IMR-90 (cell line): ENCODE measurements at regions not wholly inside any gene's neighbourhood (a gene's known extent, or its start where the extent isn't known, plus 50 kb on each side); places are given as distances from the start of the nearest gene placed in this dataset.
A peak's percentile ranks its signal among the peaks of the same experiment; 100 is the strongest.

ENCODE experiments used
- ATAC-seq: fragments of 200-7000 bp; cut with Tn5 transposase; 2 replicates; pipeline ENCODE4 v1.9.1; 2020; ENCODE audit warnings: low read depth, mild to moderate bottlenecking, moderate library complexity
- BruUV-seq: library from RNA; stranded (reverse); fragments of 400-500 nt; replicated peaks from 2 replicates; lab custom pipeline; 2021; lab: Mats Ljungman, UMichigan
- CTCF ChIA-PET: fragments of 300-600 bp; formaldehyde crosslinking; extraction: SDS; loops from one replicate; lab custom pipeline; 2021; ENCODE audit warnings: antibody characterized with exemption; lab: Yijun Ruan, JAX
- POLR2A ChIA-PET: fragments of 300-600 bp; sonication (Branson Sonifier 250); formaldehyde crosslinking; loops from one replicate; lab custom pipeline; 2022; ENCODE audit warnings: antibody characterized with exemption; ENCODE audit not compliant: unreplicated experiment; lab: Charles Lee
- DNase-seq: peaks from one replicate; pipeline ENCODE4 v3.0.0; 2013
- H2AFZ ChIP-seq: replicated peaks from 2 replicates; pipeline ENCODE3; 2013; ENCODE audit warnings: low read length, mild to moderate bottlenecking; ENCODE audit not compliant: poor library complexity
- H2AK5ac ChIP-seq: 2 replicates; pipeline ENCODE4 v1.6.1; 2013; ENCODE audit warnings: low read depth, low read length, inconsistent platforms
- H2AK9ac ChIP-seq: replicated peaks from 2 replicates; pipeline ENCODE3; 2013; ENCODE audit warnings: mild to moderate bottlenecking, low read depth, low read length, moderate library complexity; ENCODE audit not compliant: poor library complexity
- H2BK120ac ChIP-seq: 2 replicates; pipeline ENCODE4 v1.6.1; 2013; ENCODE audit warnings: low read depth, low read length, inconsistent platforms
- H2BK15ac ChIP-seq: 3 replicates; pipeline ENCODE4 v1.6.1; 2013; ENCODE audit warnings: low read depth, low read length, inconsistent platforms
- H2BK20ac ChIP-seq: 2 replicates; pipeline ENCODE4 v1.6.1; 2013; ENCODE audit warnings: low read depth, mild to moderate bottlenecking, inconsistent platforms, low read length, moderate library complexity
- H2BK5ac ChIP-seq: 2 replicates; pipeline ENCODE4 v1.6.1; 2013; ENCODE audit warnings: mild to moderate bottlenecking, low read depth, low read length, inconsistent platforms; ENCODE audit not compliant: poor library complexity, severe bottlenecking
- H3K14ac ChIP-seq: replicated peaks from 2 replicates; pipeline ENCODE4 v1.6.1; 2013; ENCODE audit warnings: low read depth, low read length, inconsistent platforms
- H3K18ac ChIP-seq: 2 replicates; pipeline ENCODE4 v1.6.1; 2013; ENCODE audit warnings: low read depth, low read length, control low read depth
- H3K23ac ChIP-seq: 2 replicates; pipeline ENCODE4 v1.6.1; 2013; ENCODE audit warnings: low read depth, low read length, inconsistent platforms
- H3K27ac ChIP-seq: 2 replicates; pipeline ENCODE4 v1.5.1; 2013; ENCODE audit warnings: mild to moderate bottlenecking, control low read depth, low read length; ENCODE audit not compliant: insufficient read depth
- H3K27me3 ChIP-seq: 2 replicates; pipeline ENCODE4 v1.6.1; 2013; ENCODE audit warnings: low read length; ENCODE audit not compliant: control insufficient read depth, insufficient read depth
- H3K36me3 ChIP-seq: 2 replicates; pipeline ENCODE4 v1.6.1; 2013; ENCODE audit warnings: low read length, mixed read lengths; ENCODE audit not compliant: control insufficient read depth, insufficient read depth
- H3K4ac ChIP-seq: 2 replicates; pipeline ENCODE4 v1.6.1; 2013; ENCODE audit warnings: low read depth, low read length, inconsistent platforms
- H3K4me1 ChIP-seq: 2 replicates; pipeline ENCODE4 v1.6.1; 2013; ENCODE audit warnings: low read length, mixed read lengths; ENCODE audit not compliant: control insufficient read depth, insufficient read depth
- H3K4me2 ChIP-seq: 2 replicates; pipeline ENCODE4 v1.6.1; 2013; ENCODE audit warnings: low read depth, mild to moderate bottlenecking, control low read depth, low read length, moderate library complexity
- H3K4me3 ChIP-seq: 2 replicates; pipeline ENCODE4 v1.5.1; 2013; ENCODE audit warnings: low read depth, mild to moderate bottlenecking, control low read depth, low read length, moderate library complexity; ENCODE audit not compliant: insufficient read depth
- H3K56ac ChIP-seq: 2 replicates; pipeline ENCODE4 v1.6.1; 2013; ENCODE audit warnings: low read length, inconsistent platforms; ENCODE audit not compliant: insufficient read depth; ENCODE audit errors: extremely low read depth
- H3K79me1 ChIP-seq, 2 experiments: 2 replicates each; pipeline ENCODE4 v1.6.1; 2013; ENCODE audit warnings: low read length in 2 of 2, inconsistent platforms in 1 of 2, low read depth in 1 of 2
- H3K9ac ChIP-seq: 2 replicates; pipeline ENCODE4 v1.6.1; 2013; ENCODE audit warnings: low read depth, low read length, control low read depth
- H3K9me1 ChIP-seq: 2 replicates; pipeline ENCODE4 v1.6.1; 2013; ENCODE audit warnings: low read length, inconsistent platforms; ENCODE audit not compliant: insufficient read depth
- H3K9me3 ChIP-seq: 2 replicates; pipeline ENCODE4 v1.6.1; 2013; ENCODE audit warnings: low read length; ENCODE audit not compliant: control insufficient read depth, insufficient read depth
- H4K20me1 ChIP-seq: 2 replicates; pipeline ENCODE4 v1.6.1; 2013; ENCODE audit warnings: low read length, inconsistent platforms; ENCODE audit not compliant: insufficient read depth
- H4K5ac ChIP-seq: 2 replicates; pipeline ENCODE4 v1.6.1; 2013; ENCODE audit warnings: mild to moderate bottlenecking, low read depth, low read length, control low read depth
- H4K8ac ChIP-seq, 2 experiments: 2 replicates each; pipeline ENCODE4 v1.6.1; 2013; ENCODE audit warnings: low read depth in 2 of 2, low read length in 2 of 2, control low read depth in 1 of 2, inconsistent platforms in 1 of 2
- H4K91ac ChIP-seq: 2 replicates; pipeline ENCODE4 v1.6.1; 2013; ENCODE audit warnings: low read depth, low read length, inconsistent platforms; ENCODE audit not compliant: insufficient read depth
- CEBPB ChIP-seq: IDR thresholded peaks from 2 replicates; pipeline ENCODE4 v1.6.1; 2012; ENCODE audit warnings: low read depth, low read length, improper control_type of control experiment
- CTCF ChIP-seq: conservative IDR thresholded peaks from 2 replicates; pipeline ENCODE4 v1.5.1; 2012; ENCODE audit warnings: mild to moderate bottlenecking, low read depth, low read length, improper control_type of control experiment
- dilution Hi-C: fragments of 300-500 bp; cut with HindIII; formaldehyde crosslinking; loops from one replicate; pipeline ENCODE4 v1.14.3; 2018; ENCODE audit warnings: low sequenced_read_pairs; ENCODE audit not compliant: unreplicated experiment
- in situ Hi-C: fragments of 300-500 bp; cut with MboI; formaldehyde crosslinking; loops from 3 replicates; pipeline ENCODE4 v1.14.3; 2019; ENCODE audit warnings: low sequenced_read_pairs, inconsistent platforms, mixed read lengths
- intact Hi-C: fragments of 100-400 bp; cut with micrococcal nuclease; formaldehyde crosslinking; loops from 2 replicates; pipeline ENCODE4 v1.10.0; 2022

GRCh38 chr9:79945495-79945894 is 373.7 kb downstream of the TLE4 start:
- in situ Hi-C loops: no loop called here
- Histone ChIP-seq H3K23ac (no peak overlapping the region), H3K56ac (no peak overlapping the region), H2BK20ac (no peak overlapping the region), H2BK15ac (no peak overlapping the region), H3K27ac (no peak overlapping the region), H3K9ac (no peak overlapping the region), H3K79me1 (no peaks in the 10 kb centered on the region), H4K20me1 (no peaks in the 10 kb centered on the region), H2AK5ac (no peak overlapping the region), H3K4me3 (no peak overlapping the region), H2BK5ac (no peak overlapping the region), H3K14ac (no peak overlapping the region), H4K5ac (no peak overlapping the region), H3K18ac (no peak overlapping the region), H3K9me1 (no peaks in the 10 kb centered on the region), H2AK9ac (no peak overlapping the region), H3K4me1 (peaks cover 2% of the 10 kb centered on the region; the same call in 1 of the 2 replicates), H2AFZ (no peak overlapping the region), H3K36me3 (no peaks in the 10 kb centered on the region), H2BK120ac (no peak overlapping the region), H3K27me3 (no peaks in the 10 kb centered on the region), H3K4ac (no peak overlapping the region), H4K91ac (no peak overlapping the region), H4K8ac (no peak overlapping the region), H3K4me2 (no peak overlapping the region), H3K9me3 (no peaks in the 10 kb centered on the region)
- POLR2A ChIA-PET: no interaction called here
- CTCF ChIA-PET: no interaction called here
- no peak for DNase-seq
- dilution Hi-C loops: no loop called here
- no peak for ATAC-seq
- BruUV-seq: no TSS peak
- intact Hi-C loops: loop anchor here (10.0 kb wide), 1 partner anchor 201 kb away; no protein-coding TSS in a partner anchor
- TF ChIP-seq CEBPB: peak; percentile 61
- no peak for TF ChIP-seq CTCF
